Astrocyte of the spinal cord (primary cell): ENCODE measurements at regions not wholly inside any gene's neighbourhood (a gene's known extent, or its start where the extent isn't known, plus 50 kb on each side); places are given as distances from the start of the nearest gene placed in this dataset.

Experiments used
- DNase-seq: peaks from one replicate; pipeline ENCODE4 v3.0.0; 2011; ENCODE audit warnings: low read depth, low spot score
- H3K4me3 ChIP-seq: 2 replicates; pipeline ENCODE4 v1.5.1; 2011; ENCODE audit warnings: low read depth, mild to moderate bottlenecking, low read length, moderate library complexity
- CTCF ChIP-seq: IDR thresholded peaks from 2 replicates; pipeline ENCODE4 v1.5.1; 2012; ENCODE audit warnings: low read depth, mild to moderate bottlenecking, low read length, inconsistent platforms
- in situ Hi-C: cut with HindIII; loops from 2 replicates; pipeline ENCODE4 v1.10.0; 2017; ENCODE audit warnings: low sequenced_read_pairs

DNA sequence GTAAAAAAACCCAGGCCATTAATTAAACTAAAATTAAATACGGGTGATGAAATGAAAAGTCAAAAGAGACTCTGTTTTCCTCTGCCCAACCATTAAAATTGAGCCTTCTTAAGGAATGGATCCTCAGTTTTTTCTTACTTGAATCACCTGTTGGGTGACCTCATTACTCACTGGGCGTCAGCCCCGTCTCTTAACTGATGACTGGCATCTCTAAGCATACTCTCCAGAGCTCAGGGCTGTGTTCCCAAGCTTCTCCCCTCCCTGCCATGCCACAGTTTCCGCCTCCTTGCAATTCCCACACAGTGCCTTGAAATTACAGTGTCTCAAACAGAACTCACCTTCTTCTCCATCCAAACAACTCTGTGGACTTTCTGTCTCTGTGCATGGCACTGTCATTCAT is 421.1 kb upstream of the CELF4 start:
- no peak for DNase-seq
- in situ Hi-C loops: no loop called here
- TF ChIP-seq CTCF: no peak
- no peak overlapping the region for H3K4me3 ChIP-seq

- in situ Hi-C loops: no loop called here
- DNase-seq: no peak
- TF ChIP-seq CTCF: no peak
- no peak overlapping the region for H3K4me3 ChIP-seq
These were observed 419.5 kb upstream of the CELF4 start for GRCh38 chr18:37985126-37985525.

DNA sequence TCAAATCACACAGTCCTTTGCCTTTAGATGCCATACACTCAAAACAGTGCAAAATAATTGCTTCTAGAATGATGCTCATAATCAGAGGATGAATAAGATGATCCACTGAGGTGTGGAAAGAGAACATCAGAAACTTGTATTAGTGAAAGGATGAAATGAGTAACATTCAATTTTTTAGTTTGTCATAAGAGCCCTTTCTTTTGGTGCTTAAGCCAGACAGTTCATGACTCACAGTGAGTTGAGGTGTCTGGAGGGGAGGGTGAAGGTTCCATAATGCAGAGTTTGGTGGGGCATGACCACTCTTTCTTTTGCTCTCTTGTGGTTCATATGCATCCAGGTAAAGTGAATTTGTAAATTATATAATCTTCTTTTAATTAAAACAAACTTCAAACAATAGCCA is 415.0 kb upstream of the CELF4 start:
- TF ChIP-seq CTCF: no peak
- no peak for DNase-seq
- in situ Hi-C loops: no loop called here
- no peak overlapping the region for H3K4me3 ChIP-seq

DNA sequence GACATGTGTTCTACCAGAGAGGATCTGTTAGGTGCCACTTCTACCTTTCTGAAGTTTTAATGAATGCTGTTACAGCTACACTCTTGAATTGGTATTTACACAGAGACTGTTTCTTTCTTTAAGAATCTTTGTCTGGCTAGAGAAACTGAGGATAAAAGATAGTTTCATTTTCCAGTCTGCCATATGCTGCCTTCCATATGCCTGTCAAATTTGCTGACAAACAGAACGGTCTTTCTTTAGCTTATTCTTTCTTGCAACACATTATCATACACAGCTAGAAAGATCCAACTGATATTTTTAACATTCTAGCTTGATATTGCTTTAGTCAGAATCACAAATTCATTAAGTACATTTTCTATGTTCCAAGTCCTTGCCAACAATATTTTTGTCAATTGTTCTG is 409.8 kb upstream of the CELF4 start:
- TF ChIP-seq CTCF: no peak
- in situ Hi-C loops: no loop called here
- DNase-seq: no peak
- no peak overlapping the region for H3K4me3 ChIP-seq

- DNase-seq: no peak
- H3K4me3 ChIP-seq: no peak overlapping the region
- no peak for TF ChIP-seq CTCF
- in situ Hi-C loops: no loop called here
These were observed 401.7 kb upstream of the CELF4 start for GRCh38 chr18:37967261-37967660.

DNA sequence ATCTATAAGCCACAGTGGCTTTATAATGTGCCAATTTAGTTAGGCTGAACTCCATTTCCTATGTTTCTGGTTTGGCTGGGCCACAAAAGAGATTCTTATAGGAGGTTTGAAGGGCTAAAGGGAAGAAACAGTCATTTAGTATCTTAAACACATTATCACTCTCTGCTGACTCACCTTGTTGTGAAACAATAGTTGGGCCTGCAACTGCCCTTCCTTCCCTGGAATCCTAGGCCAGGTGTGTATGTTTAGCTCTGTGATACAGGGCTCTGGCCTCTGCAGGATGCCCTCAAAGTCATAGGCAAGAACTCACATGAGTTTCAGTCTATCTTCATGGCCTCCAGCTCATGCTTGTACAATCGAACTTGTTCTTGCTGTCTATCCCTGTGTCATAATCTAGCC is 400.0 kb upstream of the CELF4 start:
- in situ Hi-C loops: no loop called here
- DNase-seq: no peak
- no peak overlapping the region for H3K4me3 ChIP-seq
- no peak for TF ChIP-seq CTCF
